Iris pigment epithelial cell (primary cell): ENCODE measurements at regions not wholly inside any gene's neighbourhood (a gene's known extent, or its start where the extent isn't known, plus 50 kb on each side); places are given as distances from the start of the nearest gene placed in this dataset.
"Not testable (repeated sequence)": the region's sequence is repeated elsewhere in the genome, so short reads cannot be mapped to it uniquely, and the experiment has no call there.

Experiments
- DNase-seq: peaks from one replicate; pipeline ENCODE4 v3.0.0-alpha.2; 2011; ENCODE audit warnings: low read depth

DNA sequence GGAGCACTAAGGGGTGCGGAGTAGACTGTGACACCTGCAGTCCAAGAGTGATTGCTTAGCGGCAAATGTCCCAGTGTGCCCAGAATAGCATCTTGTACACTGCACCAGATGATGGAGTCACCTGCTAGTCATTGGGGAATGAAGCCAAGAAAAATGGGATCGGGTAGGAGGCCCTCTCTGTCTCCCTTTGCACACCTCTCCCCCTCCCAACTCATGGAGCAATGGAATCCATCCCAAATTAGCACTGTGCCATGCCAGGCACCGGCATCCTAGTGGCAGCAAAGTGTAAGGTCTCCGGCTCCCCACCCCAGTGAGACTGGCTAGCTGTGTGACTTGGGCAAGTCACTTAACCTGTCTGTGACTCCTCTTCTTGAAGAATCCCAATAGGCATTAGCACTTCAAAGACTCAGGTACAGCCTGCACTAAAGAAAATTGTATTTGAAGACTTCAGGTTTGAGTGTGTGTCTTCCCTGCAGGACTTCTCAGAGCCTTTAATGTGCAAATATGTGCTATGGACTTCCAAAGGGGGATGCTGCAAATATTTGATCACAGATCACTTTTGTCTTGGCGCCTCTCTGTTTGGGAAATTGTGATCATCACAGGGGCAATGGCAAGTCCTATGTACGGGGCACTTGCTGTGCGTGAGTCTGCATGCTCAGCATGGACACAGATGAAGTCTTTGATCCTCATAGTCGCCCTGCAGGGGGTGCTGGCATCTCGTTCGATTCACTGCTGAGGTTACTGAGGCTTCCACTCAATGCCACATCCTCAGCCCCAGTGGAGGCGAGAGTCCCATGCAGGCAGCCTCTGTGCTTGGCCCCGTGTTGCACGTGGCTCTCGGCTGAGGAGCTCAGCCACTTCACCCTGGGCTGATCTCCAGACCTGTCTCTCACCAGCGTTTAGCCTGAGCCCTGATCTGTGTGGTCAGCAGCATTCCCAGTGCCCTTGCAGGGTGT lies 272.9 kb upstream of the C1orf174 start:
- no peak for DNase-seq

DNA sequence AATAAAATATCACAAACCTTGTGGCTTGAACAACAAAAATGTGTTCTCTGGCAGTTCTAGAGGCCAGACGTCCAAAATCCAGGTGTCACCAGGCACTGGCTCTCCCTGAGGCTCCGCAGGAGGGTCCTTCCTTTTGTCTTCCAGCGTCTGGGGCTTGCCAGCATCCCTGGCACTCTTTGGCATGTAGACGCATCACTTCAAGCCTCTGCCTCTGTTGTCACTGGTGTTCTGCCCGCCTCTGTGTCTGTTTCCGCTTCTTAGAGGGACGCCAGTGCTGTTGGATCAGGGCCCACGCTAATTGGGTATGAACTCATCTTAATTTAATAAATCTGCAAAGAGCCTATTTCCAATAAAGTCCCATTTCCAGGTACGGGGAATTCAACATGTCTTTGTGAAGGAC lies 273.7 kb upstream of the C1orf174 start:
- DNase-seq, result no peak

DNA sequence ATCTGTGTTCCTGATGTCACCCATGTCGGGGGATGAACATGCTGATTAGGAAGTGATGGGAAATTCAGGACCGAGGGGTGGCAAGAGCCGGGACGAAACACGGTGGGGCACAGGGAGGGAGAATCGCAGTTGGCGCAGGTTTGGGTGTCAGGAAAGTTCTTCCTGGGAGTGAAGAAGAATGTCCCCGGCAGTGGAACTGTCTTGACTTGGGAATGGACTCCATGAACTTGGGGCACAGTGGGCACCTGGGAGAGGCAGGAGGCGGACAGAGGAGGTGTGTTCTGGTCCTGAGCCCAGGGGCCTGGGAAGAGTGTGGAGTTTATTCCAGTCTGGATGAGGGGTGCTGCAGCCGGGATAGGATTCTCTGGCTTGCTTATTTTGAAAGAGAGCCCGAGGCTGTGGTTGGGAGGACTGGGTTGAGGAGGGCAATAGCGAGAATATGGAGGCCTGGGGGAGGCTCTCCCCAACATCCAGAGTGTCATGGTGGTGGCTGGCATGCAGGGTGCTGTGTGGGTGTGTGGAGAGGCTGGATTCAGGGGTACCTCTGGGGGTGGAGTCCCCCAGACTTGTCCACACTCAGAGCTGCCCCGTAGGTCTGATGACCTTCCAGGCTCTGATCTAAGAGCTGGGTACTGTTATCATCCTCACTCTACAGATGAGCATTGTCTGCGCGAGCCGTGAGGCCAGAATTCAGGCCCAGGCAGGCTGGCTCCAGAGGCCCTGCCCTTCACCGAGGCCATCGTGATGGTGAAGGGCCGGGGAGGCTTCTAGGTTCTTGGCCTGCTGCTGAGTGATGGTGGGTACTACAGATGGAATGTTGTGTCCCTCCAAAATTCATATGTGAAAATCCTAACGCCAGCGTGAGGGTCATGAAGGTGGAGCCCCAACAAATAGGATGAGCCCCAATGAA lies 274.5 kb upstream of the C1orf174 start:
- DNase-seq, result no peak

DNA sequence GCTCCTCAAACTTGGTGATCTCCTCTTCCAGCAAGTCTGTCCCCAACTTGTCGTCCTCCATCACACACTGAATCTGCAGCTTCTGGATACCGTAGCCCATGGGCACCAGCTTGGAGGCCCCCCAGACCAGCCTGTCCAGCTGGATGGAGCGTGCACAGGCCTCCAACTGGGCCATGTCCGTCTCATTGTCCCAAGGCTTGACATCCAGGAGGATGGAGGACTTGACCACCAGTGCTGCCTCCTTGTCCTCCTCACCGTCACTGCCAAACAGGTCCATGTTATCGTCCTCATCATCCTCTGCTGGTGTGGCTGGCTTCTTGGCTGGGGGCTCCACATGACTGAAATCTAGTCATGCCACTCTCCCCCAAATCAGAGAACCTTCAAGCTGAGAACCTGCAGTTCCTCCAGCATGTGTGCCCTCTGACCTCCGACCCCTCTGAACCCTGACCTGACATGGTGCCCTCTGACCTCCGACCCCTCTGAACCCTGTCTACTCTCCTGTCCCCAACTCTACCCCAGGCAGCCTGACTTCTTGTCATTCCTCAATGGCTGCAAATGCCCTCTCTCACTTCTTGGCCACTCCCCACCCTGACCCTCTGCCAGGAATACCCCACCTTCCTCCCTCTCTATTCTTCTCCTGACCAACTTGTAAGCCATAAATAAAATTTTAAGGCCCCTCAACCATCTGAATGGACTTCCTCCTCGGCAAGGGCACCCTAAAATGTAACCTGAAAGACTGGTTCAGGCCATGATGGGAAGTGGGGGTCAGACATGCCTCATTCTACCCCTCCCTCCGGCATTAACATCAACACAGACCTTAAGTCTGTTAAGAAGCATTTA lies 275.7 kb upstream of the C1orf174 start:
- no peak for DNase-seq

GRCh38 chr1:4176841-4177240 lies 276.8 kb upstream of the C1orf174 start:
- DNase-seq, result no peak

- DNase-seq, result no peak
Observed at GRCh38 chr1:4177425-4178150, 277.5 kb upstream of the C1orf174 start.

DNA sequence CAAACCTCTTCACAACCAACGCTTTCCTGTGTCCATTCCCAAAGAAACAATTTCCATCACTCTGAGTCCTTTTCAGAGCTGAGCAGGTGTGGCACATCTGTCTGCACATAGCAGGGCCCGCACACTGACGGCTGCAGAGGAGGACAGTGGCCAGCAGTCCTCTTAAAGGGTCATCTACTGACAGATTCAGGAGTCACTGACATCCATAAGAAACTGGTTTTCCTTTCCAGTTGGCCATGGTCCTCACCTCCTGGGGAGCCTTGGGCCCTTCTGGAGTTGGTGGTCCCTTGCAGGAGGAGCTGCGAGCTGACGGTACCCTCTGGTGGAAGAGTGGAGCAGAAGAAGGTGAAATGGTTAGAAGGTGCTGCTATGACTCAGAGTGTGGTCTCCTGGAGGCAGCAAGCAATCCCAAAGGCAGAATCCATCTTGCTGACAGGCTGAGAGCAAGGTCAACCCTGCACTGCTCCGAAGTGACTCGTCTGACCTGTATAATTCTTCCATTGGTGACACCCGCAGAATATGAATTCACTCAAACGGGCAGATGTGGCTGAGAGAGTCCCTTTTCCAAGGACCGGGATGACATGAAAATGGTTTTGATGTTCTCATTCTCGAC lies 278.5 kb upstream of the C1orf174 start:
- no peak for DNase-seq

DNA sequence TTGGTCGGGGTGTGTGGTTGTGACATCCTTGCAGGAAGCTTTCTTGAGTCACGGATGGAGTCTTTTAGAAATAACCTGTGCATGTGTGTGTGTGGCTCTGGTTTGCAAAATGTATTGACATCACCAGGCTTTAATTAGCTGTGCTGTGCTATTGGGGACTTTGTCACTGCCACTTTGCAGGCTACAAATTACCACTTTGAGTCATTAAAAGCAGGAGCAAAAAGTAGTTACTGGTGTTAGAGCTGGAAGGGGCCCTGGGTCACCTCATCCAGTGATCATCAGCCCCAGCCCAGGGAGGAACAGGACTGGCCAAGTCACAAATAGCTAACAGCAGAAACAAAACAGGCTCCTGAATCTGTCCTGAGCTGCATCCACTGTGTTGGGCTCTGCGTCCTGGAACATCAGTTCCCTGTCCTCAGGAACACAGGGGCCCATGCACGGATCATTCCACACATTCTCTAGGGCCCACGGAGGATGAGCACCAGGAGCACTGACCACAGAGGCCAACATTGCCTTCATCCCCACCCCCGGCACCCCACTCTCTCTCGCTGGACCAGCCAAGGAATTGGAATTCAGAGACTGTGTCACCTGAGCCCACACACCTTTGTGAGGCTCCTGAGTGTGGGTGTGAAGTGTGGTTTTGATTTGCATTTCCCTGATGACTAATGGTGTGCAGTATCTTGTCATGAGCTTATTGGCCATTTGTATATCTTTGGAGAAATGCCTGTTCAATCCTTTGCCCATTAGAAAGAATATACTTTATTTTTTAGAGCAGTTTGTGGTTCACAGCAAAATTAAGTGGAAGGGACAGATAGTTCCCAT lies 280.1 kb upstream of the C1orf174 start:
- no peak for DNase-seq

DNA sequence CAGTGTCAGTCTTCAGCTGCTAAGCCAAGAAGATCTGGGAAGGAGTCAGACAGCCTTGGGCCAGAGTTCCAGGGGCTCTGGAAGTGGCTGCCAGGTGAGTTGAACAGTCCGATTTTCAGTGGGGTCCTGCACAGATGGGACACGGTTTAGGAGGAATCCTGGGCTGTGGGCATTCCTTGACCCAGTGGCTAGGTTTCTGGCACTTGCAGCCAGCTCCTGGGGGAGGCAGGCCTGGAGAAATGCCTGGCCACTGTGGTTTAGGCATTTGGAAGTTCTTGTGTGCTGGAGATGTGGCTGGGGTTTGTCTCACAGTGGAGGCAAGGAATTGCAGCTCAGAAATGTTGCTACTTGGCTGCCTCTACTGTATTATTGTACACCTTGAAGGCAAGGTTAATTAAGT lies 286.4 kb upstream of the C1orf174 start:
- not testable (repeated sequence) for DNase-seq

DNA sequence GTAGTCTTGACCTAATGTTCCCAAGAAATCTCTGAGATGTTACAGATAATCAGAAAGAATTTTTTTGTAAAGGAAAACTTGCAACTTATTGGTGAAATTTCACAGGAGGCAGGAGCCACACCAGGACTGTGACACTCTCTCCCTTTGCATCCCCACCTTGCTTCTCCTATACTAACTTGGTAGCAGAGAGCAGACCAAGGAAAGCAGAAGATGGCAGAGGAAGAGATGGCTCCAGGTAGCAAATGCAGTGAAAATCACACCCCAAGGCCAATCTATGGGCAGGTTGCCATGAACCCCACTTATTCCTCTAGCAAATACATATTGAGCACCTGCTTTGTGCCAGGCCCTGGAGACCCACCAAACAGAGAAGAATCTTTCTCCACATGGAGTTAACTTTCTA lies 303.4 kb upstream of the C1orf174 start:
- DNase-seq, result no peak

DNA sequence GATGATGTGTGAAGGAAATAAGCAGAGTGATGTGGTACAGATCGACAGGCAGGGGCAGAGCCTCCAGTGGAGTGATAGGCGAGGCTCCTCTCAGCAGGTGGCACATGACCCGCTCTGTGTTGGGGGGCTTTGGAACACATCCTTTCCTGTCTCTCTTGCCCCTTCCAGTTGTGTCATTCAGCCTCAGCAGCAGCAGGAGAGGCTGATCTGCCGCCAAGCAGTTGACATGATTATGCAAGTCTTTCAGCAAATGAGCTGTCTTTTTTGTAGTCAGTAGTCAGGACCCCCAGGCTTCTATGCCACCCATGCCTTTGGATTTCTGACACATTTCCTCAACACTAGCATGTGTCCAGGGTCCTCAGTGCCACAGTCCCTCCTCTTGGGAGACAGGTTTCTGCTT lies 307.1 kb upstream of the C1orf174 start:
- DNase-seq, result no peak

DNA sequence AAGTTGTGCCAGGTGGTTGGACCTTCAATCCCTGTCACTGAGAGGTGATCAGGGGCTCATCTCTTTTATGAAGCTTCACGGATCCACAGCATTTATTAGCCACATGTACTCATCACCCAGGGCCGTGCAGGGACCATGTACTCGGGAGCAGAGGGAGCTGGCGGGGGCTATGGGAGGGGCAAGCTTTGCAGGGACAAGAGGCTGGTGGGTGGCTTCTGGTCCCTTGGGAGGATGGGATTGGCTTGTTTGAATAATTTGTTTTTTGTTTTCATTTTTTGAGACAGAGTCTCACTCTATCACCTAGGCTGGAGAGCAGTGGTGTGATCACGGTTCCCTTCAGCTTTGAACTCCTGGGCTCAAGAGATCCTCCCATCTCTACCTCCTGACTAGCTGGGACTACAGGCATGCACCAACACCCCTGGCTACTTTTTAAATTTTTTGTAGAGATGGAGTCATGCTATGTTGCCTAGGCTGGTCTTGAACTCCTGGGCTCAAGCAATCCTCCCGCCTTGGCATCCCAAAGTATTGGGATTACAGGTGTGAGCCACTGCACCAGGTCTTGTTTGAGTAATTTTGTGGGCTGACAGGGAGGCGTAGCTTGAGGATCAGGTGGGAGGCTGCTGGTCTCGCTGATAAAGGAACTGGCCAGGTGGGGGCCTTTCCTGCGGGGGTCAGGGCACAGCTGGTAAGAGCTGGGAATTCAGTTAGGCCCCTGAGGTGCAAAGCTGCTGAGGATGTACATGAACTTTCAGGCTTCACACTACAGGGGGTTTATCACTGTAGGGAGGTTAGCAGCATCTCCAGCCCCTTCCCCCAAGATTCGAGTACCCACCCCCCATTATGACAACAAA lies 308.0 kb upstream of the C1orf174 start:
- no peak for DNase-seq

GRCh38 chr1:4210043-4210442 lies 310.0 kb upstream of the C1orf174 start:
- no peak for DNase-seq

GRCh38 chr1:4212796-4213195 lies 312.7 kb upstream of the C1orf174 start:
- no peak for DNase-seq

DNA sequence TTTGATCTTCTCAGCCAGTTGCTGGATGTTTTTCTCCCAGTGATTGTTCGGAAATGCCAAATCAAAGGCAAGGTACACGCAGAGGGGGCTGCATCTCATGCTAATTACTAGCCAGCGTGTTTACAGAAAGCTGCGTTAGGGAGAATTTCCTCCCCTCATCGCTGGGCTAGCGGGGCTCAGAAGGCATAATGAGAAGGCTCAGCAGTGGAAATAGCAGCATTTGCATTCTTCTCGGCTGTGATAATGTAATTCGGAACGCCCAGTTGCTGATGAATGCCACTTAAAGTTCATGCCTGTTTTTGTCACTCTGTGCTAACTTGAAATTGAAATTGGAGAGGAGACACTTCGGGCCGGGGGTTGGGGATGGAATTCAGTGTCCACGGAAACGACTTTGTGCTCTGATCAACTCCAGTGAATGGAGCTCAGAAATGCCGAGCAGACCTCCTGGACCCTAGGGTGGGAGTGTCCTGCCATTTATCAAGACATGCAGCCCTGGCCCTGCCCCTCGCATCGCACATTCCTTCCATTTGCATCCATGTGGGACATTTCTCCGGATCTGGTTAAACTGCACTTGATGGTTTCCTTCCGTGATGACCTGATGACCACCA lies 313.4 kb upstream of the C1orf174 start:
- no peak for DNase-seq

- no peak for DNase-seq
Observed at GRCh38 chr1:4214826-4215225, 314.8 kb upstream of the C1orf174 start.

DNA sequence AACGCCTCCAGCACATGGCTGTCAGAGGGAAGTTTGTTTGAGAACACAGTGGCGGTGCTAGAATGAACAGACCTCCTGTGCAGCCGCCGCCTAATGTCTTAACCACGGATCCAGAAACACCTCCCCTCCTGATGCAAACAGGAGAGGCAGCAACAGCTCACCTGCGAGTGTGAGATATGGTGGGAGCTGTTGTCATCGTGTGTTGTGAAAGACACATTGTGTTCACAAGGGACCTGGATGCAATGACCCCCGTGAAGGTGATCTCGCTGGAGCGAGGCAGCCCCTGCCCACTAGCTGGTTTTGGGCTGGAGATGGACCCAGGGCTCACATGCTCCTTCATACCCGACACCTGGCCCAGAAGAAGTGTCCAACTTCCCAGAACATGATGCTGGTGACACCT lies 315.3 kb upstream of the C1orf174 start:
- no peak for DNase-seq

GRCh38 chr1:4216231-4216630 lies 316.2 kb upstream of the C1orf174 start:
- no peak for DNase-seq

DNA sequence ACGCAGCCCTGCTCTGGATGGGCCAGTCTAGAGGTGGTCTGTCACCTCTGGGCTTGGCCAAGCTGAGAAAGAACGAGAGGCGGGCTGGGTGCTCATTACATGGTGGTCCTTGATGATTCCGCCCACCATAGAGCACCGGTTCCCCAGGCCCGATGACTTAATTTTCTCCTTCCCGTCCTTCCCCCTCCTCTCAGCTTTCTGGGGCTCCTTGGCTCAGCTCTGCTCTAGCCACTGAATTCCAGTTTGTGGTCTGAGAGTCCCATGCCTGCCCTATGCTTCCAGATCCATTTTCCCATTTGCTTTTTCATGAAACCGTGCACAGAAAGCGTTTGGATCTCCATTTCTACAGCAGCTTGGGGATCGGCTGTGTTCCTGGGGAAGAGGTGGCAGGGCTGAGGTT lies 318.5 kb upstream of the C1orf174 start:
- no peak for DNase-seq
